Endothelial cell of umbilical vein (primary cell): ENCODE measurements at regions not wholly inside any gene's neighbourhood (a gene's known extent, or its start where the extent isn't known, plus 50 kb on each side); places are given as distances from the start of the nearest gene placed in this dataset.

Experiments
- BruUV-seq: library from RNA; stranded (reverse); fragments of 400-500 nt; replicated peaks from 2 replicates; lab custom pipeline; 2021; lab: Mats Ljungman, UMichigan
- CTCF ChIA-PET: fragments of 300-600, 350-600 bp; sonication (Branson Sonifier 250); formaldehyde crosslinking; loops from one replicate; lab custom pipeline; 2021; ENCODE audit warnings: antibody characterized with exemption, inconsistent platforms; lab: Charles Lee
- POLR2A ChIA-PET: fragments of 300-600, 350-600 bp; sonication (Branson Sonifier 250); formaldehyde crosslinking; loops from one replicate; lab custom pipeline; 2021; ENCODE audit warnings: antibody characterized with exemption, inconsistent platforms; lab: Charles Lee
- DNase-seq: peaks from one replicate; pipeline ENCODE4 v3.0.0-alpha.2; 2011; ENCODE audit warnings: low read depth, low spot score
- FAIRE-seq: peaks from 2 replicates; lab custom pipeline; 2011; peaks lifted over from hg19 to GRCh38; lab: Jason Lieb, UNC
- H2AFZ ChIP-seq: 2 replicates; pipeline ENCODE4 v1.6.0; 2012; ENCODE audit warnings: low read depth, low read length, control low read depth, inconsistent platforms
- H3K27ac ChIP-seq: 2 replicates; pipeline ENCODE4 v1.5.1; 2011; ENCODE audit warnings: low read depth, mild to moderate bottlenecking, control low read depth, low read length, moderate library complexity; ENCODE audit not compliant: insufficient read depth
- H3K27me3 ChIP-seq, 2 experiments: 2 replicates each; pipeline versions ENCODE4 v1.6.0 to v1.6.1; 2011; ENCODE audit warnings: low read length in 2 of 2, mixed read lengths in 1 of 2; ENCODE audit not compliant: control insufficient read depth in 2 of 2, insufficient read depth in 2 of 2
- H3K36me3 ChIP-seq, 2 experiments: 2 replicates in 1 of 2; 3 replicates in 1 of 2; pipeline ENCODE4 v1.5.1; 2011; ENCODE audit warnings: low read length in 2 of 2, mild to moderate bottlenecking in 1 of 2, moderate library complexity in 1 of 2; ENCODE audit not compliant: control insufficient read depth in 2 of 2, insufficient read depth in 2 of 2; ENCODE audit errors: extremely low read depth in 1 of 2
- H3K4me1 ChIP-seq: 3 replicates; pipeline ENCODE4 v1.5.1; 2011; ENCODE audit warnings: mild to moderate bottlenecking, low read length; ENCODE audit not compliant: control insufficient read depth, insufficient read depth; ENCODE audit errors: extremely low read depth
- H3K4me2 ChIP-seq: 2 replicates; pipeline ENCODE4 v1.6.1; 2011; ENCODE audit warnings: low read length, control low read depth, mixed read lengths; ENCODE audit not compliant: insufficient read depth
- H3K4me3 ChIP-seq, 3 experiments: fragments of 200-600 bp in 1 of 3; sonication (generic), shearing (Covaris generic) in 1 of 3; replicated peaks in 1 of 3; 2 replicates each; pipeline ENCODE4 v1.5.1; 2011 to 2016; ENCODE audit warnings: control low read depth in 3 of 3, low read length in 3 of 3, mild to moderate bottlenecking in 2 of 3, inconsistent platforms in 1 of 3, low read depth in 1 of 3, moderate library complexity in 1 of 3; ENCODE audit not compliant: insufficient read depth in 1 of 3
- H3K79me2 ChIP-seq: 2 replicates; pipeline ENCODE4 v1.6.0; 2012; ENCODE audit warnings: low read length, inconsistent platforms; ENCODE audit not compliant: control insufficient read depth, insufficient read depth
- H3K9ac ChIP-seq: replicated peaks from 2 replicates; pipeline ENCODE3; 2011; ENCODE audit warnings: low read length, control low read depth; ENCODE audit not compliant: insufficient read depth; ENCODE audit errors: extremely low read depth
- H3K9me1 ChIP-seq: replicated peaks from 3 replicates; pipeline ENCODE4 v1.6.0; 2011; ENCODE audit warnings: mild to moderate bottlenecking, low read length; ENCODE audit not compliant: control insufficient read depth, insufficient read depth; ENCODE audit errors: extremely low read depth
- H3K9me3 ChIP-seq: replicated peaks from 2 replicates; pipeline ENCODE4 v1.5.1; 2012; ENCODE audit warnings: low read length, inconsistent platforms; ENCODE audit not compliant: control insufficient read depth, insufficient read depth
- H4K20me1 ChIP-seq: replicated peaks from 2 replicates; pipeline ENCODE3; 2011; ENCODE audit warnings: mild to moderate bottlenecking, low read length; ENCODE audit not compliant: control insufficient read depth, insufficient read depth; ENCODE audit errors: extremely low read depth
- CTCF ChIP-seq, 2 donors: IDR thresholded peaks; 1 replicate in 1 of 2; 2 replicates in 1 of 2; pipeline ENCODE4 v1.5.1; 2011; ENCODE audit warnings: low read length in 2 of 2, mild to moderate bottlenecking in 2 of 2, moderate library complexity in 2 of 2, control low read depth in 1 of 2, inconsistent platforms in 1 of 2, low read depth in 1 of 2; ENCODE audit not compliant: insufficient read depth in 1 of 2; ENCODE audit errors: extremely low read depth in 1 of 2
- EZH2 ChIP-seq: IDR thresholded peaks from 2 replicates; pipeline ENCODE4 v1.6.1; 2012; ENCODE audit warnings: borderline replicate concordance, low read depth, mild to moderate bottlenecking, moderate library complexity, low read length, inconsistent platforms; ENCODE audit not compliant: severe bottlenecking
- FOS ChIP-seq: IDR thresholded peaks from 2 replicates; pipeline ENCODE4 v1.6.1; 2011; ENCODE audit warnings: mild to moderate bottlenecking, low read length, moderate library complexity, borderline replicate concordance; ENCODE audit not compliant: insufficient read depth
- GATA2 ChIP-seq: IDR thresholded peaks from 2 replicates; pipeline ENCODE4 v1.7.0; 2011; ENCODE audit warnings: low read depth, mild to moderate bottlenecking, moderate library complexity, mixed read lengths, low read length; ENCODE audit not compliant: insufficient read length, insufficient read depth
- JUN ChIP-seq: IDR thresholded peaks from 2 replicates; pipeline ENCODE4 v1.6.1; 2011; ENCODE audit warnings: borderline replicate concordance, low read depth; ENCODE audit not compliant: insufficient read length, insufficient read depth
- MAX ChIP-seq: IDR thresholded peaks from 2 replicates; pipeline ENCODE4 v1.6.1; 2011; ENCODE audit not compliant: insufficient read depth, insufficient read length
- MYC ChIP-seq: IDR thresholded peaks from one replicate; pipeline ENCODE4 v1.6.1; 2011; ENCODE audit warnings: mild to moderate bottlenecking, low read depth, low read length
- POLR2A ChIP-seq: IDR thresholded peaks from 2 replicates; pipeline ENCODE4 v1.6.1; 2012; ENCODE audit warnings: low read depth, mild to moderate bottlenecking, control low read depth, low read length
- POLR2AphosphoS5 ChIP-seq: IDR thresholded peaks from 2 replicates; pipeline ENCODE4 v1.6.1; 2012; ENCODE audit warnings: low read depth, mild to moderate bottlenecking, control low read depth, low read length, moderate library complexity; ENCODE audit not compliant: insufficient read depth
- dilution Hi-C: fragments of 300-500 bp; cut with MboI; formaldehyde crosslinking; loops from one replicate; pipeline ENCODE4 v1.15.0; 2019; ENCODE audit warnings: low sequenced_read_pairs; ENCODE audit not compliant: extremely low pct_ligation_motif_present
- intact Hi-C: fragments of 100-400 bp; cut with micrococcal nuclease; formaldehyde crosslinking; loops from one replicate; pipeline ENCODE4 v1.10.0; 2022

GRCh38 chr3:176692199-176692965 lies 504.9 kb downstream of the TBL1XR1 start:
- Histone ChIP-seq H4K20me1 (no peaks in the 10 kb centered on the region), H3K9me3 (no peaks in the 10 kb centered on the region), H2AFZ (no peak overlapping the region), H3K9ac (no peak overlapping the region), H3K4me1 (no peaks in the 10 kb centered on the region), H3K27ac (no peak overlapping the region), H3K79me2 (no peaks in the 10 kb centered on the region), H3K27me3 (no peaks in the 10 kb centered on the region), H3K9me1 (no peaks in the 10 kb centered on the region), H3K36me3 (no peaks in the 10 kb centered on the region), H3K4me2 (no peak overlapping the region), H3K4me3 (no peak overlapping the region)
- ChIA-PET POLR2A (no interaction called here), CTCF (no interaction called here)
- TF ChIP-seq MAX (no peak), CTCF (IDR thresholded peaks at IDR 0.05; ENCODE audit: extremely low read depth in 1 of 2, insufficient read depth in 1 of 2, low read depth in 1 of 2, low read length in 2 of 2) (no peak), GATA2 (no peak), POLR2A (no peak), FOS (no peak), EZH2 (no peak), MYC (no peak), JUN (no peak), POLR2AphosphoS5 (no peak)
- FAIRE-seq = no peak
- DNase-seq = no peak
- no TSS peak for BruUV-seq
- intact Hi-C loops = no loop called here
- dilution Hi-C loops = no loop called here
